Stimulated activated memory B cell treated with anti-CD40 and anti-IgM and Interleukin-4, amounts not matched to agents 10 μg/mL and 1 μg/mL and 100 μg/mL, for 72 hours (primary cell): ENCODE measurements at regions not wholly inside any gene's neighbourhood (a gene's known extent, or its start where the extent isn't known, plus 50 kb on each side); places are given as distances from the start of the nearest gene placed in this dataset.
"Not testable (repeated sequence)": the region's sequence is repeated elsewhere in the genome, so short reads cannot be mapped to it uniquely, and the experiment has no call there.

ENCODE experiments used
- ATAC-seq: fragments of 150-1000 bp; cut with Tn5 transposase; 2 replicates; pipeline ENCODE4 v1.10.0; 2021
- H3K27ac Mint-ChIP-seq: one replicate; pipeline ENCODE4 v1.8.0; 2022; ENCODE audit warnings: mild to moderate bottlenecking, mixed read lengths
- H3K27me3 Mint-ChIP-seq: one replicate; pipeline ENCODE4 v1.8.0; 2022; ENCODE audit warnings: mixed read lengths
- H3K36me3 Mint-ChIP-seq: one replicate; pipeline ENCODE4 v1.8.0; 2022; ENCODE audit warnings: mixed read lengths
- H3K4me1 Mint-ChIP-seq: one replicate; pipeline ENCODE4 v1.8.0; 2022; ENCODE audit warnings: mixed read lengths
- H3K4me3 Mint-ChIP-seq: one replicate; pipeline ENCODE4 v1.8.0; 2022; ENCODE audit warnings: mild to moderate bottlenecking, moderate library complexity, mixed read lengths
- H3K9me3 Mint-ChIP-seq: one replicate; pipeline ENCODE4 v1.8.0; 2022; ENCODE audit warnings: mixed read lengths

GRCh38 chrX:121310820-121311219 lies 263.4 kb downstream of the GLUD2 start:
- no peaks in the 10 kb centered on the region for H3K27me3 Mint-ChIP-seq

DNA sequence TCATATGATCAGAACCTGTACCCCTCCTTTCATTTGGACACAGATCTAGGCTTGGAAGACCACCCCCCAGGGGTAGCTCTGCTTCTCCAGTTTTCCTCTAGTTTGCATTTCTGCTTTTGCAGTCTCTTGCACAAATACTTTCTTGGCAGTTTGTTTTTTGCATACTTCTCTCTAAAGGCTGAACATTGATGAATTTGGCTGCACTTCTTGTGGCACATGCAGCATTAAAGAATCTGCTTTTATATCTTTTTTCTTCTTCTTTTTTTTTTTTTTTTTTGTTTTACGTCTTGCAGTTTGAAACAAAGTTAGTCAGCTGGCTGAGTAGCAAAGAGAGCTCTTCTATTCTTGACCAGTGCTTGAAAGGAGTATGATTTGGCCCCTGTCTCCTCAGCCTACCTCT lies 273.0 kb downstream of the GLUD2 start:
- Mint-ChIP-seq H3K9me3 (no peaks in the 10 kb centered on the region), H3K4me1 (no peaks in the 10 kb centered on the region), H3K27me3 (no peaks in the 10 kb centered on the region), H3K27ac (no peak overlapping the region), H3K4me3 (no peak overlapping the region), H3K36me3 (no peaks in the 10 kb centered on the region)
- ATAC-seq: no peak

More at GRCh38 chrX:121310820-121311219, 263.4 kb downstream of the GLUD2 start:
- no peaks in the 10 kb centered on the region for H3K36me3 Mint-ChIP-seq
- no peaks in the 10 kb centered on the region for H3K4me1 Mint-ChIP-seq
- H3K27ac Mint-ChIP-seq: no peak overlapping the region
- ATAC-seq: no peak
- no peaks in the 10 kb centered on the region for H3K9me3 Mint-ChIP-seq
- H3K4me3 Mint-ChIP-seq: no peak overlapping the region

DNA sequence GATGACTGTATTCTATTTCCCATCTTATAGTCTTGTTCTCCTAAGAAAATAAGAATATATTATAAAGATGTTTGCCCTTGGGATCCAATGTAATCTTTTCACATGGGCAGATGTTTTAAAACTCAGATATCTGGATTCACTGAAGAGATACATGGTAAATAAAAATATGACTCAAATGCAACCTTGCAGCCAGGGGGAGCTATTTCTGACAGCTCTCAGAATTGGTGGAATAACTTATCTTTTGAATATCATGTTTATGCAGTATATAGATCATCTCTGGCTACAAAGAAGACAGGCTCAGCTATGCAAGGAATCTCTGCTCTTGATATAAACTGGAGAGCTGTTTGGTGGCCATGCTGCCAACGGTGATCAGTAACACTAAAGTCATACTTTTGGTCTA lies 274.7 kb downstream of the GLUD2 start:
- Mint-ChIP-seq H3K36me3 (no peaks in the 10 kb centered on the region), H3K9me3 (no peaks in the 10 kb centered on the region), H3K4me1 (no peaks in the 10 kb centered on the region), H3K27me3 (no peaks in the 10 kb centered on the region), H3K27ac (no peak overlapping the region), H3K4me3 (no peak overlapping the region)
- ATAC-seq: no peak

DNA sequence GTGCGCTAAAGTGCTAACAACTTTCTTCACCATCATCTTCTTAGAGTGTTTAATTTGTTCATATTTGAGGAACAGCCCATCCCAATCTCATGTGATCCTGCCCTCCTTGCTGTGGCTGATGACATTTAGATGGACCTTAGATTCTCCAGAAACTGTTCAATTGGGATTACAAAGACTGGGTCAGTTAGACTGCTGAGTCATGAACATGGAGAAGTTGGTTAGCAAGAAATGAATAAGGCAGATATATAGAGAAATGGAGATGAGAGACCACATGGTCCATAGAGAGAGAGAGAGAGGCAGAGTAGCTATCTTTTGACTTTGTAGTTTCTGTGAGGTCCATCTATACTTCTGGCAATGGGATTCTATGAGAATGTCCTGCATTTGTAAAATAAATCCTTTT lies 275.9 kb downstream of the GLUD2 start:
- H3K36me3 Mint-ChIP-seq: no peaks in the 10 kb centered on the region
- H3K4me3 Mint-ChIP-seq: no peak overlapping the region
- H3K27ac Mint-ChIP-seq: no peak overlapping the region
- H3K9me3 Mint-ChIP-seq: no peaks in the 10 kb centered on the region
- H3K27me3 Mint-ChIP-seq: no peaks in the 10 kb centered on the region
- no peak for ATAC-seq
- no peaks in the 10 kb centered on the region for H3K4me1 Mint-ChIP-seq

- H3K9me3 Mint-ChIP-seq: no peaks in the 10 kb centered on the region
- no peaks in the 10 kb centered on the region for H3K4me1 Mint-ChIP-seq
- no peaks in the 10 kb centered on the region for H3K36me3 Mint-ChIP-seq
- H3K27ac Mint-ChIP-seq: no peak overlapping the region
- no peaks in the 10 kb centered on the region for H3K27me3 Mint-ChIP-seq
- H3K4me3 Mint-ChIP-seq: no peak overlapping the region
- ATAC-seq: no peak
These were observed 286.5 kb downstream of the GLUD2 start for GRCh38 chrX:121333942-121334341.

DNA sequence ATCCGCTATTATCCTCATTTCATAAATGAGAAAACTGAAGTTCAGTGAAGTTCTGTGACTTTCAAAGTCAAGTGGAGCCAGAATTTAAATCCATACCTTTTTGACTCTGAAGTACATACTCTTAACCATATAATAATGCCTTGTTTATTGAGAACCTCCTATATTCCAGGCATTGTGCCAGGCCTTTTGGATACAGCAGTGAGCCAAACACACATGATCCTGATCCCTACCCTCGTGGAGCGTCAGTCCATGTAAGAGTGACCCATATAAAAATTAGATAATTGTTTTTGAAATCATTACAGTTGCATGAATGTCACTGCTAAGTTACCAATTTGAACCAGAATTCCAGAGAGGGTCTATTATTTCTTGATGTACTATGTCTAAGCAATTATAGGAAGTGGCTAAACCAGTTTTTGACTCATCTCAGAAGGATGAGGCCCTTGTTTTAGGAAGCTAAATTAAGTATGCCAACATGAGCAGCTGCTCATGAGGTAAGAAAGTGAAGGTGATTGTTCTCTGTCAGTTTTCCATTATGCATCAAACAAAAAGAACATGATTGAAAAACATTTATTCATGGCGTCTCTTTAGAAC lies 289.5 kb downstream of the GLUD2 start:
- Mint-ChIP-seq H3K27me3 (no peaks in the 10 kb centered on the region), H3K4me1 (no peaks in the 10 kb centered on the region), H3K36me3 (no peaks in the 10 kb centered on the region), H3K27ac (no peak overlapping the region), H3K4me3 (no peak overlapping the region), H3K9me3 (no peaks in the 10 kb centered on the region)
- no peak for ATAC-seq

GRCh38 chrX:121337816-121338215 lies 290.4 kb downstream of the GLUD2 start:
- Mint-ChIP-seq H3K4me3 (no peak overlapping the region), H3K27me3 (no peaks in the 10 kb centered on the region), H3K27ac (no peak overlapping the region), H3K4me1 (no peaks in the 10 kb centered on the region), H3K9me3 (no peaks in the 10 kb centered on the region), H3K36me3 (no peaks in the 10 kb centered on the region)
- ATAC-seq: no peak

GRCh38 chrX:121349263-121349662 lies 301.9 kb downstream of the GLUD2 start:
- no peaks in the 10 kb centered on the region for H3K36me3 Mint-ChIP-seq
- H3K9me3 Mint-ChIP-seq: peaks cover 5% of the 10 kb centered on the region
- ATAC-seq: no peak
- H3K27me3 Mint-ChIP-seq: peaks cover 37% of the 10 kb centered on the region
- H3K27ac Mint-ChIP-seq: no peak overlapping the region
- no peak overlapping the region for H3K4me3 Mint-ChIP-seq
- no peaks in the 10 kb centered on the region for H3K4me1 Mint-ChIP-seq

- Mint-ChIP-seq H3K27me3 (no peaks in the 10 kb centered on the region), H3K36me3 (no peaks in the 10 kb centered on the region), H3K9me3 (peaks cover 5% of the 10 kb centered on the region), H3K4me1 (no peaks in the 10 kb centered on the region), H3K4me3 (no peak overlapping the region), H3K27ac (no peak overlapping the region)
- no peak for ATAC-seq
These were observed 308.9 kb downstream of the GLUD2 start for GRCh38 chrX:121356139-121356849.

DNA sequence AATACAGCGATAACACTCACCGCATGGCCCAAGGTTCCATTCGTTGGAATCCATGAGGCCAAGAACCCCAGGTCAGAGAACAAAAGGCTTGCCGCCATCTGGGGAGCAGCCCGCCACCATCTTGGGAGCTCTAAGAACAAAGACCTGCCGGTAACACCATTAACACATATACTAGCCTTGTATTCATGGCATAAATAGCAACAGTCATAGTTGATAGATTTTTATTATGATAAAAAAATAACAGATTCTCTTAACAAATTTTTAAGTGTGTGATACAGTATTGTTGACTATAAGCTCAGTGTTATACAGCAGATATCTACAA lies 309.4 kb downstream of the GLUD2 start:
- H3K4me1 Mint-ChIP-seq: no peaks in the 10 kb centered on the region
- H3K27ac Mint-ChIP-seq: no peak overlapping the region
- ATAC-seq: no peak
- H3K9me3 Mint-ChIP-seq: peaks cover 2% of the 10 kb centered on the region
- H3K36me3 Mint-ChIP-seq: no peaks in the 10 kb centered on the region
- no peak overlapping the region for H3K4me3 Mint-ChIP-seq
- H3K27me3 Mint-ChIP-seq: no peaks in the 10 kb centered on the region

- H3K9me3 Mint-ChIP-seq: no peaks in the 10 kb centered on the region
- no peaks in the 10 kb centered on the region for H3K36me3 Mint-ChIP-seq
- H3K4me1 Mint-ChIP-seq: no peaks in the 10 kb centered on the region
- H3K27me3 Mint-ChIP-seq: no peaks in the 10 kb centered on the region
- no peak for ATAC-seq
- H3K27ac Mint-ChIP-seq: no peak overlapping the region
- H3K4me3 Mint-ChIP-seq: no peak overlapping the region
These were observed 312.9 kb downstream of the GLUD2 start for GRCh38 chrX:121360280-121360679.

GRCh38 chrX:121365572-121366161 lies 318.3 kb downstream of the GLUD2 start:
- Mint-ChIP-seq H3K4me1 (no peaks in the 10 kb centered on the region), H3K27me3 (no peaks in the 10 kb centered on the region), H3K9me3 (no peaks in the 10 kb centered on the region), H3K36me3 (no peaks in the 10 kb centered on the region), H3K27ac (no peak overlapping the region), H3K4me3 (no peak overlapping the region)
- no peak for ATAC-seq

DNA sequence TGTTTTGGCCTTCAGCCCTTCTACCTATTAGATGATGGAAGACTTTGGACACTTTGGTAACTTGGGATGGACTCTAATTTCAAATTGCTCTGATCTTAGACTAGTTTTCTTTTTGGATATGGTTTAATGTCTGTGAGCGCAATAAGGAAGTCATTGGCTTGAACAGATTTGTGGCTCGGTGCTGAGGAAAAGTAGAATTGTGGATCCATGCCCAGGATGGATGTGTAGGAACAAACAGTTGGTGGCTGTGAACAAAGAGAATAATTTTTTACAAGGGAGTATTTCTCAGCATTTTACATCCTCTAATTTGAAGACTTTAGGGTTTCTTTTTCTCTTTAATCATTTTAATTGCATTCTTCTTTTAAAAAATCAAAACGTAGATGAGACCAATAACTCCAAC lies 327.1 kb downstream of the GLUD2 start:
- Mint-ChIP-seq H3K4me1 (no peaks in the 10 kb centered on the region), H3K9me3 (no peaks in the 10 kb centered on the region), H3K27me3 (no peaks in the 10 kb centered on the region), H3K27ac (no peak overlapping the region), H3K36me3 (no peaks in the 10 kb centered on the region), H3K4me3 (no peak overlapping the region)
- ATAC-seq: no peak

DNA sequence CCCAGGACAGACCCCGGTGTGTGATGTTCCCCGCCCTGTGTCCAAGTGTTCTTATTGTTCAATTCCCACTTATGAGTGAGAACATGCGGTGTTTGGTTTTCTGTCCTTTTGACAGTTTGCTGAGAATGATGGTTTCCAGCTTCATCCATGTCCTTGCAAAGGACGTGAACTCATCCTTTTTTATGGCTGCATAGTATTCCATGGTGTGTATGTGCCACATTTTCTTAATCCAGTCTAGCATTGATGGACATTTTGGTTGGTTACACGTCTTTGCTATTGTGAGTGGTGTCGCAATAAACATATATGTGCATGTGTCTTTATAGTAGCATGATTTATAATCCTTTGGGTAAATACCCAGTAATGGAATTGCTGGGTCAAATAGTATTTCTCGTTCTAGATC lies 334.5 kb downstream of the GLUD2 start:
- H3K9me3 Mint-ChIP-seq, H3K4me3 Mint-ChIP-seq, H3K4me1 Mint-ChIP-seq, H3K36me3 Mint-ChIP-seq, H3K27me3 Mint-ChIP-seq, ATAC-seq, H3K27ac Mint-ChIP-seq: not testable (repeated sequence)

DNA sequence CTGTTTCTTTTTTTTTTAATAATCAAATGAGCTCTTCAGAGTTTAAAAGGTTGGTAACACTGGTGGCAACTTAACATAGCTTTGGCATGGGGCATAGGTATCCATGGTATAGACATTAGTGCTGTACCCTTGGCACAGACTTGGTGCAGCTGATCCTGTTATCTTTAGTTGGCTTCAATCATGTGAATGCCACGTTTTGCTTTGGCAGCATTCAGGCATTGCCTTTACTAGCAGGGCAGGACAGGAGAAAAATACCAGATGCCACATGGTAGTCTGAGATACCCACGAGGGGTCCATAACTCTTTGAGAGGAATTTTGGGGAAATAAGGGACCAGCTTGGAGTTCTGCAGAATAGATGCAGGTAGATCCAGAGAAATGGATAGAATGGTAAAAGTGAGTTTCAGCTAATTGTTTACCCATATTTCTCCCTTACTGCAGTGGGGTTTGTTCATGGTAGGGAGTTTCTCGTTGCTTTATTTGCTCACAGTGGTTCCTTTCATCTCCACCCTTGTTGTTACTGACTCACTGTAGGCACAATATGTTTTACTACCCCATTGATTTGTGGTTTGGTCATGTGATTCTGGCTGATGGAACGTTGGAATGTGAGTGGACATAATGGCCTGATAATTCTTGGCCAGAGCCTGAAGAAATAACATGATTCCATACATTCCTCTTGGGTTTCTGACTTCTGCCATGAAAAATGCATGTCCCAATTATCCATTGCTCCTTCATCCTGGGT lies 342.7 kb downstream of the GLUD2 start:
- H3K36me3 Mint-ChIP-seq: no peaks in the 10 kb centered on the region
- no peak for ATAC-seq
- H3K27ac Mint-ChIP-seq: no peak overlapping the region
- no peaks in the 10 kb centered on the region for H3K4me1 Mint-ChIP-seq
- no peak overlapping the region for H3K4me3 Mint-ChIP-seq
- no peaks in the 10 kb centered on the region for H3K9me3 Mint-ChIP-seq
- no peaks in the 10 kb centered on the region for H3K27me3 Mint-ChIP-seq

GRCh38 chrX:121405826-121406225 lies 358.4 kb downstream of the GLUD2 start:
- Mint-ChIP-seq H3K36me3 (no peaks in the 10 kb centered on the region), H3K27me3 (no peaks in the 10 kb centered on the region), H3K9me3 (no peaks in the 10 kb centered on the region), H3K27ac (no peak overlapping the region), H3K4me3 (no peak overlapping the region), H3K4me1 (no peaks in the 10 kb centered on the region)
- no peak for ATAC-seq
